GM12875 (cell line): ENCODE measurements at regions not wholly inside any gene's neighbourhood (a gene's known extent, or its start where the extent isn't known, plus 50 kb on each side); places are given as distances from the start of the nearest gene placed in this dataset.

Source experiments
- H3K4me3 ChIP-seq: one replicate; pipeline ENCODE4 v1.5.1; 2011; ENCODE audit warnings: low read depth, low read length, control low read depth
- TF ChIP-seq, protein P1 (sequence below): IDR thresholded peaks from 2 replicates; pipeline ENCODE4 v1.5.1; 2011; ENCODE audit warnings: low read depth, mild to moderate bottlenecking, control low read depth, inconsistent platforms, low read length, moderate library complexity, borderline replicate concordance; ENCODE audit not compliant: insufficient read depth

DNA sequence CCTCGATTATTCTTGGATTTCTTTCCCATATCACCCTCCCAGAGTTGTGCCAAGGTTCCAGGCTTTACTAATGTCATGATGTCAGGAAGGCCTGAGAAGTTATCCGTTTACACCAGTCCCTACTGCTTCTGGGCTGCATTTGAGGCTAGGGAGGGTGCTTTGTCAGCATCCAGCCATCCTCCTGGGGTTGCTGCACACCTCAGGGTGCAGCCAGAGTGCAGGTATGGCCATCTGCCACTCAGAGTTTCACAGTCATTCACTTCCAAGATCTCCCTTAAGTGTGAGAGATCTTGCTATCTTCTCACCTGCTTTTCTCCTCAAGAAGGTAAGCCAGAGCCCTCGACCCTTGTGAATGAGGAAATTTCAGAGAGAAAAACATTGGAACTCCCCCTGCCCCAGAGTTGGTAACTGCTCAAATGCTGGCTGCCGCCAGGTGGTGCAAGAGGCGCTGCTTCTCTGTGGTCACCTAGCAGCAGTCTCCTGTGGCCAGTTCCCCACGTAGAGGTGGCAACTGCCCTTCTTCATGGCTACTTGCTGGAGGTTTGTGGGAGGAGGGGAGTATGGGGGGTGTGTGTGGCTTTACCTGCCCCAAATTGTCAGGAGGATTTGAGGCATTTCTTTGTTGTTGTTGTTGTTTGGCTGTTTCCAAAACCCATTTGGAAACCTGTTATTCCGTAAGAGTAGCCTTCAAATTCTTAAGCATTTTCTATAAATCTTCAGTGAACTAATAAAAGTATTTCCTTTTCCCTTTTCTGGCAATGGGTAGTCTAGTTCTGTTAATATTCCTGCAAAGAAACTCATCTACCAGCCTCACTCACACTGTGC, 259.6 kb upstream of the DMRT1 start:
- no peak overlapping the region for H3K4me3 ChIP-seq
- TF ChIP-seq, protein P1, sequence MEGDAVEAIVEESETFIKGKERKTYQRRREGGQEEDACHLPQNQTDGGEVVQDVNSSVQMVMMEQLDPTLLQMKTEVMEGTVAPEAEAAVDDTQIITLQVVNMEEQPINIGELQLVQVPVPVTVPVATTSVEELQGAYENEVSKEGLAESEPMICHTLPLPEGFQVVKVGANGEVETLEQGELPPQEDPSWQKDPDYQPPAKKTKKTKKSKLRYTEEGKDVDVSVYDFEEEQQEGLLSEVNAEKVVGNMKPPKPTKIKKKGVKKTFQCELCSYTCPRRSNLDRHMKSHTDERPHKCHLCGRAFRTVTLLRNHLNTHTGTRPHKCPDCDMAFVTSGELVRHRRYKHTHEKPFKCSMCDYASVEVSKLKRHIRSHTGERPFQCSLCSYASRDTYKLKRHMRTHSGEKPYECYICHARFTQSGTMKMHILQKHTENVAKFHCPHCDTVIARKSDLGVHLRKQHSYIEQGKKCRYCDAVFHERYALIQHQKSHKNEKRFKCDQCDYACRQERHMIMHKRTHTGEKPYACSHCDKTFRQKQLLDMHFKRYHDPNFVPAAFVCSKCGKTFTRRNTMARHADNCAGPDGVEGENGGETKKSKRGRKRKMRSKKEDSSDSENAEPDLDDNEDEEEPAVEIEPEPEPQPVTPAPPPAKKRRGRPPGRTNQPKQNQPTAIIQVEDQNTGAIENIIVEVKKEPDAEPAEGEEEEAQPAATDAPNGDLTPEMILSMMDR: peak; percentile 57; the same call in 1 of the 2 replicates

DNA sequence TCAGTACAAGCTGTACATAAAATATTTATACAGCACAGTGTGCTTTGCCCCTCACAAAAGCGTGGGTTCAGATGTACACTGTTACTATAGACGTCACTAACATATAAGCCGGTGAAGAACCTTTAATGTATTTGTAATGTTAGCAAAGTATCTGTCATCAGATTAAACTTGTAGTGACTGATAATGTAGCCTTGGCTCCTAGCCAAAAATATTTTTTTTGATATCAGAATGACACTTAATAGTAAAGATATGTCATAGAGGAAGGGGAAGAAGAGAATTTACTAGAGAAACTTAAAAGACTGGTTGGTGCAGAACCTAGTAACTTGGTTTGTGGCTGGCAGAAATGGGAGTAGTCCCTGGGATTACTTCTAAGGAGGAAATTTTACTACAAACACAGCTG, 258.7 kb upstream of the DMRT1 start:
- H3K4me3 ChIP-seq: no peak overlapping the region
- TF ChIP-seq, protein P1: no peak

DNA sequence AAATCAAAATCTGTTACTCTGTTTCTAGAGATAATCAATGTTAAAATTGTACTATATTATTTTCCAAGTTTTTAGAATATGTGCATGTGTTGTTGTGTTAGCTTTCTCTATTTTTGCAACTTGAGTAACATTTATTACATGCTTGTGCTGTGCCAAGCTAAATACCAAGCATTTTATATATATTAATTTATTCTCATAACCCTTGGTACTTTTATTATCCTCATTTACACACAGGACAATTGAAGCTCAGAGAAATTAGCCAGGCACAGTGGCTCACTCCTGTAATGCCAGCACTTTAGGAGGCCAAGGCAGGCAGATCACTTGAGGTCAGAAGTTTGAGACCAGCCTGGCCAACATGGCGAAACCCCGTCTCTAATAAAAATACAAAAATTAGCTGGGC, 254.0 kb upstream of the DMRT1 start:
- TF ChIP-seq, protein P1: no peak

DNA sequence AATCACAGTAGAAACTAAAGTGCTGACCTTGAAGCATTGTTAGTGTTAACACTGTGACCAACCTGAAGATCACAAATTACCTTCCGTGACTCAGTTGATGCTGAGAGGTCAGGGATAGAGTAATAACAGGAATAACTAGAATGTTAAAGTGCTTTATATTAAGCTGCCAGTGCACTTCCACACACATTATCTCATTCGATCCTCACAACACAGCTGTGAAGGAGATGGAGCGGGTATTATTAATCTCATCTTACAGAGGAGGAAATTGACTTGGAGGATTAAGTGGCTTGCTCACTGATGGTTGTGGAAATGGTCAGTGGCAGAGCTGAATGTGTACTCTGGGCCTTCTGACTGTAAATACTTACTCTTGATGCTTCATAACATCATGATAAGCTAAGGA, 252.5 kb upstream of the DMRT1 start:
- H3K4me3 ChIP-seq: no peak overlapping the region
- TF ChIP-seq, protein P1: no peak

More for the DNA sequence above, 254.0 kb upstream of the DMRT1 start:
- no peak overlapping the region for H3K4me3 ChIP-seq

DNA sequence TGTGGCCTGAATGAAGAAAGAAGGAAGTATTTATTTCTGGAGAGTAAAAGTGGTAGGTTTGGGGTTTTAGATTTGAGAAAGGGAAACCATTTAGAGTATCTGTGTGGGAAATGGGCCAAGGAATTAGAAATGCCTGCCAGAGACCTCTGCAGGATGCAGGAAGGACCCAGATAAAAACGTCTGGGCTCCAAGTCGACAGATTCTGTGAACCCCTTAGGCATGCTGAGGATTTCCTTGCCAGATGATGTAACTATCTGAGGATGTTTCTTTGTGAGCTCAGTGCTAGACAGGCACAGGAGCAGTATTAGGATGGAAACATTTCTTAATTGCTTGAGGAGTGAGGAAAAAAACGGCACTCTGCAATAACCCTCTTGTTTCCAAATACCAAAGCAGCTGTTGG, 251.8 kb upstream of the DMRT1 start:
- H3K4me3 ChIP-seq: no peak overlapping the region
- TF ChIP-seq, protein P1: no peak

DNA sequence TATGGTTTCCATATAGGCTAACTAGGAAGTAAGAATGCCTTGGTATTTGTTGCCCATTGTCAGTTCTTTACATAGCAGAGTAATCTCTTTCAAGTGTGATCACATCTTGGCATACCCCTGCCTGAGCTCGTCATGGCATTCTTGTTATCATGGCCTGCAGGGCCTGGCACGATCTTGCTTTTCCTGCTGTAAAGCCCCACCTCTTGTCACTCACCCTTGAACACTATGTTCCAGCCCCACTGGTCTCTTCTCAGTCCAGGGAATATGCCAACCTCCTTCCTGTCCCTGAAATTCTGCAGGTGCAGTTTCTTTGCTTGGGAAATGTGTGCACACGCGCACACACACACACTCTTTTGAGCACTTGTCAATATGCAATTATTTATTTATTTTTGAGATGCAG, 250.2 kb upstream of the DMRT1 start:
- TF ChIP-seq, protein P1: no peak
- no peak overlapping the region for H3K4me3 ChIP-seq

DNA sequence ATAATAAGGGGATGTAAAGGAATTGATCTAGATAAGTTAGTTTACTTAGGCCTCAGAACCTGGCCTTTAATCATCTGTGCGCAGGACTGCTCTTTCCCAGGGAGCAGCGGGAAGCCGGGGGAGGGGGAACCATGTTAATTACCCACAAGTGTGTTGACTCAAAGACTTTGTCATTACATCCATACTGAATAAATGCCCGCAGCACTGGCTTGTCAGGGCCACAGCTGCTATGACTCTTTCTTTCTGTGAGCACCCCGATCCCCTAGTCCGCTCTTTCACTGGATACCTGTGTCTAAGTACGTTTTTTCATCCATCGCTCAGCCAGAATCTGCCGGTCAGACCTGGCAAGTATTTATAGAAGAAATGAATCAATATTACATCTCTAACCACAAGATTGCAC, 249.3 kb upstream of the DMRT1 start:
- TF ChIP-seq, protein P1: no peak
- H3K4me3 ChIP-seq: no peak overlapping the region
